ENCODE measurements at regions not wholly inside any gene's neighbourhood (a gene's known extent, or its start where the extent isn't known, plus 50 kb on each side); places are given as distances from the start of the nearest gene placed in this dataset.

DNA sequence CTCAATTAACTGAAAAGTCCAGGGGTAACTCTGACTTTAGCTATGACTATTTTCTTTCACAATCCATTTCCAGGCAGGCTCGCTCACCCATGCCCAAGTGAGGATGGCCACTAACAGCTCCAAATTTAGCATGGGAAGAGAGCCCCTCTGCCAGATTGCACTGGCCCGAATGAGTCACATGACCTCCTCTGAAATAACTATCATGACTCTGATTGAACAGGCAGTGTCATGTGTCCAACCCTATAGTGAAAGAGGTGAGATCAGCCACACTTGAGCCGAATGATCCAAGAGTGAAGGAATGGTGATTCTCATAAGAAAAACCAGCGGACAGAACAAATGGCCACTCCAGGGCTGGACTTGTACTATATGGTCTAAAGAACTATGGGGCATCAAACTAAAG is 242.3 kb downstream of the NSG2 start:
- Histone ChIP-seq H3K4me3 (ENCODE audit: low read depth in 1 of 3, low read length in 3 of 3) (no peak overlapping the region), H3K36me3 (ENCODE audit: control insufficient read depth in 4 of 4, insufficient read depth in 3 of 4, low read depth in 1 of 4, low read length in 3 of 4) (no peaks in the 10 kb centered on the region), H3K9me3 (ENCODE audit: control insufficient read depth in 4 of 4, low read length in 3 of 4) (peaks cover 0 to 4% (median 1%) of the 10 kb centered on the region in 4 donors), H3K4me1 (ENCODE audit: control insufficient read depth in 4 of 4, insufficient read depth in 4 of 4, low read length in 3 of 4) (no peaks in the 10 kb centered on the region), H3K27me3 (ENCODE audit: control insufficient read depth in 4 of 4, insufficient read depth in 4 of 4, low read length in 3 of 4) (peaks cover 0 to 5% (median 0%) of the 10 kb centered on the region in 4 donors), H3K9ac (ENCODE audit: low read depth in 1 of 2, low read length in 2 of 2) (no peak overlapping the region), H3K27ac (ENCODE audit: low read depth in 1 of 2, low read length in 2 of 2) (no peak overlapping the region)
- TF ChIP-seq HNF4G (IDR thresholded peaks at IDR 0.05) (no peak), GABPA (IDR thresholded peaks at IDR 0.05 in 1 of 2, conservative IDR thresholded peaks at IDR 0.05 in 1 of 2) (no peak), SP1 (IDR thresholded peaks at IDR 0.05) (no peak), TAF1 (conservative IDR thresholded peaks at IDR 0.05) (no peak), RAD21 (IDR thresholded peaks at IDR 0.05) (no peak), JUND (IDR thresholded peaks at IDR 0.05) (no peak), YY1 (IDR thresholded peaks at IDR 0.05) (no peak), FOXA1 (IDR thresholded peaks at IDR 0.05) (no peak), RXRA (IDR thresholded peaks at IDR 0.05) (no peak), NR2F2 (IDR thresholded peaks at IDR 0.05) (no peak), EGR1 (IDR thresholded peaks at IDR 0.05; ENCODE audit: low read depth in 2 of 2) (no peak), HNF4A (conservative IDR thresholded peaks at IDR 0.05) (no peak)
- TF ChIP-seq, protein P1, sequence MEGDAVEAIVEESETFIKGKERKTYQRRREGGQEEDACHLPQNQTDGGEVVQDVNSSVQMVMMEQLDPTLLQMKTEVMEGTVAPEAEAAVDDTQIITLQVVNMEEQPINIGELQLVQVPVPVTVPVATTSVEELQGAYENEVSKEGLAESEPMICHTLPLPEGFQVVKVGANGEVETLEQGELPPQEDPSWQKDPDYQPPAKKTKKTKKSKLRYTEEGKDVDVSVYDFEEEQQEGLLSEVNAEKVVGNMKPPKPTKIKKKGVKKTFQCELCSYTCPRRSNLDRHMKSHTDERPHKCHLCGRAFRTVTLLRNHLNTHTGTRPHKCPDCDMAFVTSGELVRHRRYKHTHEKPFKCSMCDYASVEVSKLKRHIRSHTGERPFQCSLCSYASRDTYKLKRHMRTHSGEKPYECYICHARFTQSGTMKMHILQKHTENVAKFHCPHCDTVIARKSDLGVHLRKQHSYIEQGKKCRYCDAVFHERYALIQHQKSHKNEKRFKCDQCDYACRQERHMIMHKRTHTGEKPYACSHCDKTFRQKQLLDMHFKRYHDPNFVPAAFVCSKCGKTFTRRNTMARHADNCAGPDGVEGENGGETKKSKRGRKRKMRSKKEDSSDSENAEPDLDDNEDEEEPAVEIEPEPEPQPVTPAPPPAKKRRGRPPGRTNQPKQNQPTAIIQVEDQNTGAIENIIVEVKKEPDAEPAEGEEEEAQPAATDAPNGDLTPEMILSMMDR (IDR thresholded peaks at IDR 0.05; ENCODE audit: low read depth, low read length, missing input control), result no peak
- TF ChIP-seq, protein P2, sequence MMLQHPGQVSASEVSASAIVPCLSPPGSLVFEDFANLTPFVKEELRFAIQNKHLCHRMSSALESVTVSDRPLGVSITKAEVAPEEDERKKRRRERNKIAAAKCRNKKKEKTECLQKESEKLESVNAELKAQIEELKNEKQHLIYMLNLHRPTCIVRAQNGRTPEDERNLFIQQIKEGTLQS (IDR thresholded peaks at IDR 0.05), result no peak
- TF ChIP-seq, protein P3, sequence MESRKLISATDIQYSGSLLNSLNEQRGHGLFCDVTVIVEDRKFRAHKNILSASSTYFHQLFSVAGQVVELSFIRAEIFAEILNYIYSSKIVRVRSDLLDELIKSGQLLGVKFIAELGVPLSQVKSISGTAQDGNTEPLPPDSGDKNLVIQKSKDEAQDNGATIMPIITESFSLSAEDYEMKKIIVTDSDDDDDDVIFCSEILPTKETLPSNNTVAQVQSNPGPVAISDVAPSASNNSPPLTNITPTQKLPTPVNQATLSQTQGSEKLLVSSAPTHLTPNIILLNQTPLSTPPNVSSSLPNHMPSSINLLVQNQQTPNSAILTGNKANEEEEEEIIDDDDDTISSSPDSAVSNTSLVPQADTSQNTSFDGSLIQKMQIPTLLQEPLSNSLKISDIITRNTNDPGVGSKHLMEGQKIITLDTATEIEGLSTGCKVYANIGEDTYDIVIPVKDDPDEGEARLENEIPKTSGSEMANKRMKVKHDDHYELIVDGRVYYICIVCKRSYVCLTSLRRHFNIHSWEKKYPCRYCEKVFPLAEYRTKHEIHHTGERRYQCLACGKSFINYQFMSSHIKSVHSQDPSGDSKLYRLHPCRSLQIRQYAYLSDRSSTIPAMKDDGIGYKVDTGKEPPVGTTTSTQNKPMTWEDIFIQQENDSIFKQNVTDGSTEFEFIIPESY (IDR thresholded peaks at IDR 0.05), result no peak
- TF ChIP-seq, protein P4, sequence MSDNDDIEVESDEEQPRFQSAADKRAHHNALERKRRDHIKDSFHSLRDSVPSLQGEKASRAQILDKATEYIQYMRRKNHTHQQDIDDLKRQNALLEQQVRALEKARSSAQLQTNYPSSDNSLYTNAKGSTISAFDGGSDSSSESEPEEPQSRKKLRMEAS (IDR thresholded peaks at IDR 0.05), result no peak
- DNase-seq (ENCODE audit: low spot score), result no peak
- 88% methylated on average over 4 of the region's 4 CpGs for WGBS

DNA sequence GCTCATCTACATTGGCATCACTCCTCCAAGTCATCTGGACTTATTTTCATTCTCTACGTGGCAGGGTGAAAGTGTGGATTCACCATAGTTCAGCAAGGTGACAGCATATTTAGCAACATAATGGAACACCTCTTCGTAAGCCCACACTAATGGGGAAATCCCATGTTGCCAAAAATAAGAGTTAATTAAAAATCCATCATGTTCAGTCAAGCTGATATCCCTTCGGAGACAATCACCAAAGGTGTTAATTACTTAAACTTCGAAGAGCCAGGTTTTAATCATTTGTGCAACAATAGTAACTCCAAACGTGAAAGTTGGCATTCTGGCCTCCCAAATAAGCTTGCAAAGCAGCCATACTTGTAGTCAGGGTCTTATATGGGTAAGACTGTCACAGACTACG is 242.9 kb downstream of the NSG2 start:
- TF ChIP-seq YY1 (IDR thresholded peaks at IDR 0.05) (no peak), NR2F2 (IDR thresholded peaks at IDR 0.05) (no peak)
- TF ChIP-seq, protein P5, sequence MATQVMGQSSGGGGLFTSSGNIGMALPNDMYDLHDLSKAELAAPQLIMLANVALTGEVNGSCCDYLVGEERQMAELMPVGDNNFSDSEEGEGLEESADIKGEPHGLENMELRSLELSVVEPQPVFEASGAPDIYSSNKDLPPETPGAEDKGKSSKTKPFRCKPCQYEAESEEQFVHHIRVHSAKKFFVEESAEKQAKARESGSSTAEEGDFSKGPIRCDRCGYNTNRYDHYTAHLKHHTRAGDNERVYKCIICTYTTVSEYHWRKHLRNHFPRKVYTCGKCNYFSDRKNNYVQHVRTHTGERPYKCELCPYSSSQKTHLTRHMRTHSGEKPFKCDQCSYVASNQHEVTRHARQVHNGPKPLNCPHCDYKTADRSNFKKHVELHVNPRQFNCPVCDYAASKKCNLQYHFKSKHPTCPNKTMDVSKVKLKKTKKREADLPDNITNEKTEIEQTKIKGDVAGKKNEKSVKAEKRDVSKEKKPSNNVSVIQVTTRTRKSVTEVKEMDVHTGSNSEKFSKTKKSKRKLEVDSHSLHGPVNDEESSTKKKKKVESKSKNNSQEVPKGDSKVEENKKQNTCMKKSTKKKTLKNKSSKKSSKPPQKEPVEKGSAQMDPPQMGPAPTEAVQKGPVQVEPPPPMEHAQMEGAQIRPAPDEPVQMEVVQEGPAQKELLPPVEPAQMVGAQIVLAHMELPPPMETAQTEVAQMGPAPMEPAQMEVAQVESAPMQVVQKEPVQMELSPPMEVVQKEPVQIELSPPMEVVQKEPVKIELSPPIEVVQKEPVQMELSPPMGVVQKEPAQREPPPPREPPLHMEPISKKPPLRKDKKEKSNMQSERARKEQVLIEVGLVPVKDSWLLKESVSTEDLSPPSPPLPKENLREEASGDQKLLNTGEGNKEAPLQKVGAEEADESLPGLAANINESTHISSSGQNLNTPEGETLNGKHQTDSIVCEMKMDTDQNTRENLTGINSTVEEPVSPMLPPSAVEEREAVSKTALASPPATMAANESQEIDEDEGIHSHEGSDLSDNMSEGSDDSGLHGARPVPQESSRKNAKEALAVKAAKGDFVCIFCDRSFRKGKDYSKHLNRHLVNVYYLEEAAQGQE (IDR thresholded peaks at IDR 0.05), result no peak
- no peak for DNase-seq (ENCODE audit: low spot score)
- H3K9me3 ChIP-seq (ENCODE audit: control insufficient read depth in 4 of 4, low read length in 3 of 4), result peaks cover 0 to 4% (median 1%) of the 10 kb centered on the region in 4 donors
- peaks cover 0 to 5% (median 0%) of the 10 kb centered on the region in 4 donors for H3K27me3 ChIP-seq (ENCODE audit: control insufficient read depth in 4 of 4, insufficient read depth in 4 of 4, low read length in 3 of 4)
- no peak overlapping the region for H3K4me3 ChIP-seq (ENCODE audit: low read depth in 1 of 3, low read length in 3 of 3)
- no peaks in the 10 kb centered on the region for H3K4me1 ChIP-seq (ENCODE audit: control insufficient read depth in 4 of 4, insufficient read depth in 4 of 4, low read length in 3 of 4)
- H3K27ac ChIP-seq (ENCODE audit: low read depth in 1 of 2, low read length in 2 of 2), result no peak overlapping the region
- H3K9ac ChIP-seq (ENCODE audit: low read depth in 1 of 2, low read length in 2 of 2), result no peak overlapping the region
- WGBS, result 69% methylated on average over 6 of the region's 6 CpGs
- H3K36me3 ChIP-seq (ENCODE audit: control insufficient read depth in 4 of 4, insufficient read depth in 3 of 4, low read depth in 1 of 4, low read length in 3 of 4), result no peaks in the 10 kb centered on the region
